Gastrocnemius medialis (tissue), 4 donors: ENCODE measurements at regions not wholly inside any gene's neighbourhood (a gene's known extent, or its start where the extent isn't known, plus 50 kb on each side); places are given as distances from the start of the nearest gene placed in this dataset.

Experiments used
- CTCF ChIP-seq, 5 experiments: fragments of 450-650 bp in 3 of 5; fragments of 200-600 bp in 2 of 5; sonication (generic) in 2 of 5; IDR thresholded peaks in 4 of 5; conservative IDR thresholded peaks in 1 of 5; 1 replicate in 4 of 5; 2 replicates in 1 of 5; pipeline ENCODE4 v1.5.1; 2016 to 2019; ENCODE audit warnings: antibody characterized with exemption in 5 of 5, mild to moderate bottlenecking in 3 of 5, moderate library complexity in 3 of 5
- POLR2A ChIP-seq, 2 donors: fragments of 450-650 bp; IDR thresholded peaks; one replicate each; pipeline ENCODE4 v1.6.1; 2017; ENCODE audit warnings: antibody characterized with exemption in 2 of 2, mild to moderate bottlenecking in 2 of 2, moderate library complexity in 2 of 2

GRCh38 chr20:60389441-60389840, 431.2 kb downstream of the CDH26 start:
- no peak for TF ChIP-seq CTCF (IDR thresholded peaks at IDR 0.05 in 4 of 5, conservative IDR thresholded peaks at IDR 0.05 in 1 of 5)
- TF ChIP-seq POLR2A (IDR thresholded peaks at IDR 0.05), result no peak
